KMS-11 (cell line): ENCODE measurements at regions not wholly inside any gene's neighbourhood (a gene's known extent, or its start where the extent isn't known, plus 50 kb on each side); places are given as distances from the start of the nearest gene placed in this dataset.

Source experiments
- H2AFZ ChIP-seq: fragments of 200-600 bp; sonication (generic); 2 replicates; pipeline ENCODE4 v1.6.1; 2016; ENCODE audit warnings: antibody characterized with exemption, mixed run types, low read depth
- H3K27ac ChIP-seq: fragments of 200-600 bp; sonication (generic); 2 replicates; pipeline ENCODE4 v1.6.1; 2016; ENCODE audit warnings: mild to moderate bottlenecking, mixed run types
- H3K27me3 ChIP-seq: fragments of 200-600 bp; sonication (generic); 2 replicates; pipeline ENCODE4 v1.6.1; 2017; ENCODE audit warnings: mild to moderate bottlenecking, low read depth, mixed run types, moderate library complexity; ENCODE audit not compliant: insufficient read depth
- H3K36me3 ChIP-seq: fragments of 200-600 bp; sonication (generic); 2 replicates; pipeline ENCODE4 v1.6.1; 2017; ENCODE audit warnings: mild to moderate bottlenecking, mixed run types; ENCODE audit not compliant: insufficient read depth
- H3K4me1 ChIP-seq: fragments of 200-600 bp; sonication (generic); 2 replicates; pipeline ENCODE4 v1.6.1; 2016; ENCODE audit warnings: mild to moderate bottlenecking, low read depth, mixed run types; ENCODE audit not compliant: poor library complexity, severe bottlenecking
- H3K4me2 ChIP-seq: fragments of 200-600 bp; sonication (generic); 2 replicates; pipeline ENCODE4 v1.7.0; 2016; ENCODE audit warnings: mild to moderate bottlenecking, mixed run types
- H3K4me3 ChIP-seq: fragments of 200-600 bp; sonication (generic); IDR thresholded peaks from 2 replicates; pipeline ENCODE4 v1.6.1; 2017; ENCODE audit warnings: low read depth, low read length, mixed read lengths; ENCODE audit not compliant: insufficient read depth
- H3K79me2 ChIP-seq: fragments of 200-600 bp; sonication (generic); 2 replicates; pipeline ENCODE4 v1.6.1; 2016; ENCODE audit warnings: low read depth, mixed run types; ENCODE audit not compliant: insufficient read depth
- H3K9ac ChIP-seq: fragments of 200-600 bp; sonication (generic); 2 replicates; pipeline ENCODE4 v1.6.1; 2016; ENCODE audit warnings: mild to moderate bottlenecking, mixed run types
- H4K20me1 ChIP-seq: fragments of 200-600 bp; sonication (generic); 2 replicates; pipeline ENCODE4 v1.6.1; 2016; ENCODE audit warnings: mild to moderate bottlenecking, mixed run types; ENCODE audit not compliant: insufficient read depth
- TF ChIP-seq, protein P1 (sequence below): fragments of 200-600 bp; sonication (generic); conservative IDR thresholded peaks from 2 replicates; pipeline ENCODE4 v1.6.1; 2017; ENCODE audit warnings: low read depth, mild to moderate bottlenecking, antibody characterized with exemption, low read length, moderate library complexity, mixed read lengths

GRCh38 chr2:187799601-187800000 is 245.4 kb upstream of the TFPI start:
- H4K20me1 ChIP-seq, result no peaks in the 10 kb centered on the region
- no peak overlapping the region for H2AFZ ChIP-seq
- H3K4me1 ChIP-seq, result no peaks in the 10 kb centered on the region
- no peak overlapping the region for H3K27ac ChIP-seq
- H3K27me3 ChIP-seq, result no peaks in the 10 kb centered on the region
- H3K36me3 ChIP-seq, result no peaks in the 10 kb centered on the region
- no peak overlapping the region for H3K4me3 ChIP-seq
- H3K4me2 ChIP-seq, result no peak overlapping the region
- H3K79me2 ChIP-seq, result no peaks in the 10 kb centered on the region
- TF ChIP-seq, protein P1, sequence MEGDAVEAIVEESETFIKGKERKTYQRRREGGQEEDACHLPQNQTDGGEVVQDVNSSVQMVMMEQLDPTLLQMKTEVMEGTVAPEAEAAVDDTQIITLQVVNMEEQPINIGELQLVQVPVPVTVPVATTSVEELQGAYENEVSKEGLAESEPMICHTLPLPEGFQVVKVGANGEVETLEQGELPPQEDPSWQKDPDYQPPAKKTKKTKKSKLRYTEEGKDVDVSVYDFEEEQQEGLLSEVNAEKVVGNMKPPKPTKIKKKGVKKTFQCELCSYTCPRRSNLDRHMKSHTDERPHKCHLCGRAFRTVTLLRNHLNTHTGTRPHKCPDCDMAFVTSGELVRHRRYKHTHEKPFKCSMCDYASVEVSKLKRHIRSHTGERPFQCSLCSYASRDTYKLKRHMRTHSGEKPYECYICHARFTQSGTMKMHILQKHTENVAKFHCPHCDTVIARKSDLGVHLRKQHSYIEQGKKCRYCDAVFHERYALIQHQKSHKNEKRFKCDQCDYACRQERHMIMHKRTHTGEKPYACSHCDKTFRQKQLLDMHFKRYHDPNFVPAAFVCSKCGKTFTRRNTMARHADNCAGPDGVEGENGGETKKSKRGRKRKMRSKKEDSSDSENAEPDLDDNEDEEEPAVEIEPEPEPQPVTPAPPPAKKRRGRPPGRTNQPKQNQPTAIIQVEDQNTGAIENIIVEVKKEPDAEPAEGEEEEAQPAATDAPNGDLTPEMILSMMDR, result no peak
- no peak overlapping the region for H3K9ac ChIP-seq

GRCh38 chr2:187803816-187804215 is 249.6 kb upstream of the TFPI start:
- H4K20me1 ChIP-seq, result no peaks in the 10 kb centered on the region
- H3K4me1 ChIP-seq, result no peaks in the 10 kb centered on the region
- H2AFZ ChIP-seq, result no peak overlapping the region
- H3K79me2 ChIP-seq, result no peaks in the 10 kb centered on the region
- no peaks in the 10 kb centered on the region for H3K36me3 ChIP-seq
- H3K4me3 ChIP-seq, result no peak overlapping the region
- no peaks in the 10 kb centered on the region for H3K27me3 ChIP-seq
- H3K9ac ChIP-seq, result no peak overlapping the region
- TF ChIP-seq, protein P1, result no peak
- H3K4me2 ChIP-seq, result no peak overlapping the region
- H3K27ac ChIP-seq, result no peak overlapping the region

- H3K27ac ChIP-seq, result no peak overlapping the region
- no peaks in the 10 kb centered on the region for H3K4me1 ChIP-seq
- H3K4me2 ChIP-seq, result no peak overlapping the region
- H3K27me3 ChIP-seq, result no peaks in the 10 kb centered on the region
- no peaks in the 10 kb centered on the region for H3K79me2 ChIP-seq
- TF ChIP-seq, protein P1, result no peak
- H4K20me1 ChIP-seq, result no peaks in the 10 kb centered on the region
- no peaks in the 10 kb centered on the region for H3K36me3 ChIP-seq
- no peak overlapping the region for H3K4me3 ChIP-seq
- H3K9ac ChIP-seq, result no peak overlapping the region
- no peak overlapping the region for H2AFZ ChIP-seq
Observed at GRCh38 chr2:187815113-187815512, 260.9 kb upstream of the TFPI start.

GRCh38 chr2:187819624-187820023 is 265.4 kb upstream of the TFPI start:
- H3K79me2 ChIP-seq, result no peaks in the 10 kb centered on the region
- TF ChIP-seq, protein P1, result no peak
- no peaks in the 10 kb centered on the region for H3K36me3 ChIP-seq
- H3K4me3 ChIP-seq, result no peak overlapping the region
- H2AFZ ChIP-seq, result no peak overlapping the region
- no peak overlapping the region for H3K9ac ChIP-seq
- no peak overlapping the region for H3K27ac ChIP-seq
- H3K4me2 ChIP-seq, result no peak overlapping the region
- H3K4me1 ChIP-seq, result no peaks in the 10 kb centered on the region
- H4K20me1 ChIP-seq, result no peaks in the 10 kb centered on the region
- H3K27me3 ChIP-seq, result no peaks in the 10 kb centered on the region

DNA sequence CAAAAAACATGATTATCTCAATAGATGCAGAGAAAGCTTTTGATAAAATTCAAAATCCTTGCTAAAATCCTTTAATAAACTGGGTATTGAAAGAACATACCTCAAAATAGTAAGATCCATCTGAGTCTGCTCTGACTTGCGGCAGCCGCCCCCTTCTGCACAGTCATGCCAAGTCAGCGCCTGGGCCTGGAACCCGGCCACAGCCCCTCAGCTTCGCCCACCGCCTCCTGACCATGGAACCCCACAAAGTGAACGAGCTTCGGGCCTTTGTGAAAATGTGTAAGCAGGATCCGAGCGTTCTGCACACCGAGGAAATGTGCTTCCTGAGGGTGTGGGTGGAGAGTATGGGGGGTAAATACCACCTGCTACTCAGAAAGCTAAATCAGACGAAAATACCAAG is 270.9 kb upstream of the TFPI start:
- no peaks in the 10 kb centered on the region for H4K20me1 ChIP-seq
- no peak overlapping the region for H2AFZ ChIP-seq
- H3K4me2 ChIP-seq, result no peak overlapping the region
- no peaks in the 10 kb centered on the region for H3K36me3 ChIP-seq
- H3K4me1 ChIP-seq, result no peaks in the 10 kb centered on the region
- no peak overlapping the region for H3K9ac ChIP-seq
- H3K79me2 ChIP-seq, result no peaks in the 10 kb centered on the region
- H3K27ac ChIP-seq, result no peak overlapping the region
- H3K4me3 ChIP-seq, result no peak overlapping the region
- no peaks in the 10 kb centered on the region for H3K27me3 ChIP-seq
- TF ChIP-seq, protein P1, result no peak
